Anterior cingulate cortex (tissue), 58 donors: ENCODE measurements at regions not wholly inside any gene's neighbourhood (a gene's known extent, or its start where the extent isn't known, plus 50 kb on each side); places are given as distances from the start of the nearest gene placed in this dataset.

Experiments used
- DNase-seq, 58 donors: peaks; one replicate each; lab custom pipeline; 2025; lab: John Stamatoyannopoulos, UW

DNA sequence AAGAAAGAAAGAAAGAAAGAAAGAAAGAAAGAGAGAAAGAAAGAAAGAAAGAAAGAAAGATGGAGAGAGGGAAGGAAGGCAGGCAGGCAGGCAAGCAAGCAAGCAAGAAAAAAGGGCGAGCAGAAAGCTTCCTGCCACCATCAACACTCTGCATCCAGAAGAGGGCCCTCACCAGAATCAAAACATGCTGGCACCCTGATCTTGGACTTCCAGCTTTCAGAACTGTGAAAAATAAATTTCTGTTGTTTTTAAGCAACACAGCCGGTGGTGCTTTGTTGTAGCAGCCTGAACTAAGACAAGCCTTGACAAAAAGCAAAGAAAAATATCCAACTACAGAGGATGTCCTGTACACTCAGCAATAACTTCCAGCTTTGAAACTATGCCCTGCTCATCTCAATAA is 401.7 kb downstream of the LRATD1 start:
- no peak for DNase-seq

DNA sequence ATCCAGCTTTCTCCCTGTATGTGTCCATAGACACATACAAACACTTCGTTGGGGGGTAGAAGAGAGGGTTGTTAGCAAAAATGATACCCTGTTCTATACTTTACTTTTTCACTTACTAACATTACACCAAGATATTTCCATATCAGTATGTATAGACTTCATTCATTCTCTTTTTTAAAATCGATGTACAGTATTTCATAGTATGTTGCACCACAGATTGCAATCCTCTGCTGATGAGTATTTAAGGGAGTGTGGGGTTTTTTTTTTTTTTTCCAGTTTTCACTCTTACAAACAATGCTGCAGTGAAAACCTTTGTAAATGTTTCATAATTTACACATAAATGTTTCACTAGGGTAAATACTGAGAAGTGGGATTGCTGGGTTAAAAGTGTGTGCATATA is 402.3 kb downstream of the LRATD1 start:
- DNase-seq: no peak

GRCh38 chr2:15038366-15039364 is 406.1 kb downstream of the LRATD1 start:
- DNase-seq: no peak

GRCh38 chr2:15040429-15041084 is 408.0 kb downstream of the LRATD1 start:
- DNase-seq: peak in 1 of 58 donors; percentile 2

- DNase-seq: peak in 8 of 58 donors; percentile 8 to 76 (median 18)
Observed at GRCh38 chr2:15041429-15041837, 408.9 kb downstream of the LRATD1 start.

GRCh38 chr2:15042801-15043217 is 410.3 kb downstream of the LRATD1 start:
- no peak for DNase-seq

GRCh38 chr2:15043336-15044058 is 411.0 kb downstream of the LRATD1 start:
- DNase-seq: no peak

- no peak for DNase-seq
Observed at GRCh38 chr2:15045054-15045453, 412.5 kb downstream of the LRATD1 start.

DNA sequence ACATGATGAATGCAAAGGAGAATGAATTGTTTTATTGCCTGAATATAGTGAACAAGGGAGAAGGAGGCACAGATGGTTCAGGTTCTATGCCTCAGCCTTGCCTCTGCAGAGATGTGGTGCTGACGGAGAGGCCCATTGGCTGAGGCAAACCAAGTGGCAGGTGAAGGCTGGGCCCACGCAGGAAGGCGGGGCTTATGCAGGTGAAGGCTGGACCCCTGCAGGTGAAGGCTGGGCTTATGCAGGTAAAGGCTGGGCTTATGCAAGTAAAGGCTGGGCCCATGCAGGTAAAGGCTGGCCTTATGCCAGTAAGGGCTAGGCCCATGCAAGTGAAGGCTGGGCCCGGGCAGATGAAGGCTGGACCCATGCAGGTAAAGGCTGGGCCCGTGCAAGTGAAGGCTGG is 414.7 kb downstream of the LRATD1 start:
- DNase-seq: no peak

- DNase-seq: no peak
Observed at GRCh38 chr2:15048000-15048399, 415.5 kb downstream of the LRATD1 start.

- DNase-seq: no peak
Observed at GRCh38 chr2:15049096-15049993, 416.8 kb downstream of the LRATD1 start.

DNA sequence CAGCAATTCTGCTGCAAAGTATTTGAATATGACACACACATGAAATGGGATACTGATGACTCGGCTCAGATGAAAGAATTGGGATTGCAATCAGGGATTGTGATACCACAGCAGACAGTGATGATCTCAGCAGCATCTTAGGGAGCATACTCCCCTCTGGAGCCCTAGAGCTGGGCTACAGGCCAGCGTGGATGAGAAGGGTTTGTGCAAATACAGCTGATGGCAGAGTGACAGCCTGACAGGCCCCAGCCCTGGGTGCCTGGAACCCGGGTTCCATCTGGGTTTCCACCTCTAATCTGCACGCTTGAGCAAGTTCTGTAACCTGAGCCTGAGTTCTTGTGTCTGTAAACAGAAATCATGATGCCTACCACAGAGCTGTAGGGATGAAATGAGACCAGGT is 418.0 kb downstream of the LRATD1 start:
- peak in 3 of 58 donors; percentile 5 to 20 (median 9) for DNase-seq

DNA sequence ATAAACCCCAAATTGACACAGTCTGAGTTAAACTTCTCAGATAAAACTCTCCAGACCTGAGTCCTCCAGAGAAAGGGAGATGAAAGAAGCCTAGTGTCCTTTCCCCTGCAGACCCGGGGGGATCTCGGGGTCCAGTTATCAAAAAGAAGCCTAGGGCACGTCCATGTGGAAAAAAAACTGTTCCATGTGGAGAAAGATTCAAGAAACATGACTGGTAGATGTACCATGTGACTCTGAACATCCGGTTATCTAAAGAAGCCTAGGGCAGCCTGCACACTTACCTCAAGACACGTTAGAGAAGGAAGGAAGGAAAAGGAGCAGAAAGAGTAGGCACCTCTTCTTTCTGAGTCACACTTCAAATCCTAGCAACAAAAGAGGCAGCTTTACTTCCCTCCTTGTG is 421.0 kb downstream of the LRATD1 start:
- DNase-seq: no peak

GRCh38 chr2:15058015-15058720 is 425.7 kb downstream of the LRATD1 start:
- no peak for DNase-seq

- no peak for DNase-seq
Observed at GRCh38 chr2:15058721-15059157, 426.2 kb downstream of the LRATD1 start.

DNA sequence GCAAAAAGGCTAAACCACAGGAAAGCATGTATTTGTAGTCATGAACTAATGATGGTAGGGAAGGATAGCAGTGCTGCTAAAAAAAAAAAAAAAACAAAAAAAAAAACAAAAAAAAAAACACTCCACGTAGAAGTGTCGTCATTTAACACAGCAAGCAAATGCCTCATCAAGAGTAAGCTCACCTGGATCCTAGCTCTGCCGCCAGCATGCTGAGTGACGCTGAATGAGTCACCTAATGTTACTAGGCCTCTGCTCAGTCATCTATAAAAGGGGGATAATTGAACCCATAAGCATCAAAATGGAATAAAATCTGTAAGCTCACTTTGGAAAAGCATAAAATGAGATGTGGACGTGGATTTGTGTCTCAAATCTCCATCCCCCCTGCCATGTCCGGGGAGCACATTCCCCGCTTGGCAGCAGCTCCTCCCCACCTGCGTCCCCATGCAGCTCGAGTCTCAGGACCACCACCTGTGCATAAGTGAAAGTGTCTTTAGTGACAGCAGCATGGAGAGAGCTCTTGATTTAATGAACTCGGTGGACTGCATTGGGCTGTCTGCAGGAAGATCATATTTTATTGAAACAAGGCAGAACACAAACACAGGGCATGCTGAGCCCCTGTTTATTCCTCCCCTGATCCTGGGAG is 427.5 kb downstream of the LRATD1 start:
- no peak for DNase-seq

DNA sequence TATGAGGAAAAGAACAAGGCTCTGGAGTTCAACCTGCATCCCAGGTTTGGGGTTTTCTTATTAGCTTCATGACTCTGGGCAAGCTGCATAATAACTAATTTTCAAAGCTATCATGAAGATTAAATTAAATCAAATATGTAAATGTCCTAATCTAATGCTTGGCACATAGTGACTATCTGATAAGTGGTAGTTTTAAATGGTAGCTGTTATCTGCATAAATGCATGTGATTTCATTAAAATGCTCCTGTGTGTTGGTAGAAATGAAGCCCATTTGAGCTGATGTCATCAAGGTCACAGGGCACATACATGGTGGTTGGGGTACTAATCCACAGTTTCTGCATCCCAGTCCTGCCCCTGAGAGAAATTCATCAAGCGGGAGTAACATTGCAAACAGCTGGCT is 428.8 kb downstream of the LRATD1 start:
- no peak for DNase-seq

DNA sequence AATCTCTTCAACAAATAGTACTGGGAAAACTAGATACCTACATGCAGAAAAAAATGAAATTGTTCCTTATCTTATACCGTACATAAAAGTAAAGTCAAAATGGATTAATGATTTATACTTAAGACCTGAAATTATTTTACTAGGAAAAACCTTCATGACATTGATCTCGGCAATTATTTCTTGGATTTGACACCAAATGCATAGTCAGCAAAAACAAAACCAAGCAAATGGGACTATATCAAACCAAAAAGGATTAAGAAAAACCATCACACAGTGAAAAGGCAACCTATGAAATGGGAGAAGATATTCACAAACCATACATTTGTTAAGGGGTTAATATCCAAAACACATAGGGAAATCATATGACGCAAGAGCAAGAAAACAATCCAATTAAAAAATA is 433.6 kb downstream of the LRATD1 start:
- DNase-seq: no peak

- no peak for DNase-seq
Observed at GRCh38 chr2:15069149-15069548, 436.6 kb downstream of the LRATD1 start.
